GM11168 (cell line): ENCODE measurements at regions not wholly inside any gene's neighbourhood (a gene's known extent, or its start where the extent isn't known, plus 50 kb on each side); places are given as distances from the start of the nearest gene placed in this dataset.

Experiments used
- in situ Hi-C: fragments of 300-500 bp; cut with MboI; formaldehyde crosslinking; loops from one replicate; pipeline ENCODE4 v1.12.0; 2022; ENCODE audit warnings: low sequenced_read_pairs; ENCODE audit not compliant: unreplicated experiment

- in situ Hi-C loops: no loop called here
These were observed 444.1 kb upstream of the PSMD7 start for GRCh38 chr16:73852561-73852960.

- in situ Hi-C loops: no loop called here
These were observed 447.6 kb upstream of the PSMD7 start for GRCh38 chr16:73848993-73849392.

- in situ Hi-C loops: no loop called here
These were observed 449.5 kb upstream of the PSMD7 start for GRCh38 chr16:73847090-73847489.

GRCh38 chr16:73846356-73846755, 450.3 kb upstream of the PSMD7 start:
- in situ Hi-C loops: no loop called here

- in situ Hi-C loops: no loop called here
These were observed 450.6 kb upstream of the PSMD7 start for GRCh38 chr16:73846007-73846330.

GRCh38 chr16:73845238-73846006, 451.2 kb upstream of the PSMD7 start:
- in situ Hi-C loops: no loop called here

- in situ Hi-C loops: no loop called here
These were observed 455.9 kb upstream of the PSMD7 start for GRCh38 chr16:73840728-73841127.

- in situ Hi-C loops: no loop called here
These were observed 465.4 kb upstream of the PSMD7 start for GRCh38 chr16:73831220-73831619.

GRCh38 chr16:73823205-73823849, 473.3 kb upstream of the PSMD7 start:
- in situ Hi-C loops: no loop called here

- in situ Hi-C loops: no loop called here
These were observed 478.9 kb upstream of the PSMD7 start for GRCh38 chr16:73817526-73818324.

- in situ Hi-C loops: no loop called here
These were observed 483.1 kb upstream of the PSMD7 start for GRCh38 chr16:73813527-73813926.

GRCh38 chr16:73804456-73804855, 492.2 kb upstream of the PSMD7 start:
- in situ Hi-C loops: no loop called here

GRCh38 chr16:73798471-73798870, 498.1 kb upstream of the PSMD7 start:
- in situ Hi-C loops: no loop called here

GRCh38 chr16:73797115-73797514, 499.5 kb upstream of the PSMD7 start:
- in situ Hi-C loops: no loop called here

GRCh38 chr16:73796241-73796640, 500.4 kb upstream of the PSMD7 start:
- in situ Hi-C loops: no loop called here

GRCh38 chr16:73794994-73795393, 501.6 kb upstream of the PSMD7 start:
- in situ Hi-C loops: no loop called here

GRCh38 chr16:73793871-73794437, 502.7 kb upstream of the PSMD7 start:
- in situ Hi-C loops: no loop called here

- in situ Hi-C loops: no loop called here
These were observed 503.4 kb upstream of the PSMD7 start for GRCh38 chr16:73793260-73793659.

GRCh38 chr16:73792199-73793020, 504.2 kb upstream of the PSMD7 start:
- in situ Hi-C loops: no loop called here

GRCh38 chr16:73781297-73781696, 515.3 kb upstream of the PSMD7 start:
- in situ Hi-C loops: no loop called here
